Ishikawa (cell line): ENCODE measurements at regions not wholly inside any gene's neighbourhood (a gene's known extent, or its start where the extent isn't known, plus 50 kb on each side); places are given as distances from the start of the nearest gene placed in this dataset.

Source experiments
- CEBPB ChIP-seq: IDR thresholded peaks from 2 replicates; pipeline ENCODE4 v1.6.1; 2012
- CREB1 ChIP-seq: IDR thresholded peaks from 2 replicates; pipeline ENCODE4 v1.6.1; 2012; ENCODE audit warnings: low read depth
- EP300 ChIP-seq: IDR thresholded peaks from 2 replicates; pipeline ENCODE4 v1.6.1; 2012; ENCODE audit warnings: borderline replicate concordance
- NFIC ChIP-seq: IDR thresholded peaks from 2 replicates; pipeline ENCODE4 v1.6.1; 2012
- REST ChIP-seq: IDR thresholded peaks from 2 replicates; pipeline ENCODE4 v1.6.1; 2012; ENCODE audit warnings: low read depth, mild to moderate bottlenecking
- TAF1 ChIP-seq: IDR thresholded peaks from 2 replicates; pipeline ENCODE4 v1.6.1; 2012; ENCODE audit warnings: low read depth, mild to moderate bottlenecking
- TEAD4 ChIP-seq: IDR thresholded peaks from 2 replicates; pipeline ENCODE4 v1.6.1; 2012
- ZBTB7A ChIP-seq: IDR thresholded peaks from 2 replicates; pipeline ENCODE4 v1.6.1; 2012; ENCODE audit warnings: low read depth
- TF ChIP-seq, protein P1 (sequence below): IDR thresholded peaks from 2 replicates; pipeline ENCODE4 v1.6.1; 2012

- TF ChIP-seq, protein P1, sequence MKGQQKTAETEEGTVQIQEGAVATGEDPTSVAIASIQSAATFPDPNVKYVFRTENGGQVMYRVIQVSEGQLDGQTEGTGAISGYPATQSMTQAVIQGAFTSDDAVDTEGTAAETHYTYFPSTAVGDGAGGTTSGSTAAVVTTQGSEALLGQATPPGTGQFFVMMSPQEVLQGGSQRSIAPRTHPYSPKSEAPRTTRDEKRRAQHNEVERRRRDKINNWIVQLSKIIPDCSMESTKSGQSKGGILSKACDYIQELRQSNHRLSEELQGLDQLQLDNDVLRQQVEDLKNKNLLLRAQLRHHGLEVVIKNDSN, result no peak
- no peak for TF ChIP-seq EP300
- TF ChIP-seq TAF1, result no peak
- no peak for TF ChIP-seq NFIC
- TF ChIP-seq REST, result no peak
- no peak for TF ChIP-seq CREB1
- no peak for TF ChIP-seq TEAD4
- no peak for TF ChIP-seq ZBTB7A
- no peak for TF ChIP-seq CEBPB
These were observed 193.8 kb upstream of the LHX5 start for GRCh38 chr12:113665457-113665856.
